Right cardiac atrium (tissue), 5 donors: ENCODE measurements at regions not wholly inside any gene's neighbourhood (a gene's known extent, or its start where the extent isn't known, plus 50 kb on each side); places are given as distances from the start of the nearest gene placed in this dataset.

ENCODE experiments used
- ATAC-seq, 2 donors: fragments of 200-7000 bp; cut with Tn5 transposase; one replicate each; pipeline versions ENCODE4 v1.8.0 to v1.9.1; 2020; ENCODE audit warnings: moderate library complexity in 2 of 2, mild to moderate bottlenecking in 1 of 2
- DNase-seq, 3 donors: peaks; one replicate each; pipeline ENCODE4 v3.0.0-alpha.2; 2020
- H3K27ac ChIP-seq: one replicate; pipeline ENCODE4 v1.5.1; 2013; ENCODE audit warnings: mild to moderate bottlenecking, low read length, control low read depth, moderate library complexity
- H3K27me3 ChIP-seq: one replicate; pipeline ENCODE4 v1.6.1; 2013; ENCODE audit not compliant: control insufficient read depth, insufficient read depth
- H3K4me1 ChIP-seq: one replicate; pipeline ENCODE4 v1.6.1; 2013; ENCODE audit warnings: low read length; ENCODE audit not compliant: control insufficient read depth, insufficient read depth
- H3K4me3 ChIP-seq: one replicate; pipeline ENCODE4 v1.5.1; 2013; ENCODE audit warnings: low read length, control low read depth
- H3K9me3 ChIP-seq: one replicate; pipeline ENCODE4 v1.6.1; 2013; ENCODE audit warnings: low read length; ENCODE audit not compliant: control insufficient read depth
- WGBS: extraction: QIAGEN DNeasy Blood & Tissue Kit; methylation state at CpG from one replicate; pipeline ENCODE4 v1.1.7; 2013; 5-methylcytosine and 5-hydroxymethylcytosine counted together
- intact Hi-C, 4 donors: fragments of 100-400 bp; cut with DNase I; formaldehyde crosslinking; loops; one replicate each; pipeline versions ENCODE4 v1.11.0 to v1.14.0; 2022 to 2023
- donor health status: healthy with polysubstance abuse.
- donor health status: DM: no; HTN: yes; CAD: no.
- donor health status: DM: no; HTN: no; CAD: no.
- donor health status: DM: no; HTN: yes; CAD: no; lungs with severe emphysema.
- donor health status: DM: yes; HTN: yes; CAD: no.

DNA sequence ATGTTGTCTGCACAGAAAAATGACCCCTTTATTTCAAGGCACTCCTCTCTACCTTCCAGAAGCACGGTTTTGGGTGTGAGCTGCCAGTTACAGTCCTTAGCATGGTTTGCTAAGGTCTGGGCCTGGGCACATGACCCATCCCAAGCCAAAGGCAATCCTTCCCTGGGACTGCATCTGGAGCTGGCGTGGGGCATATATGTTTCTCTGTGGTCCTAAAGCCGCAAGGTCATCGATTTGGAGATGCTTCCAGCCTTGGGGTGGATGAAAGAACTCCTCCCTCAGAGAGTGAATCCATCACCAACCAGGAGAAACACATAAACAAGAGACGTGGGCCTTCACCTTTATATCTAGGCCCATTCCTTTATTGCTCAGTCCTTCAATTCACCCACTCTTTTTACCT, 50.1 kb upstream of the IGFBP3 start:
- intact Hi-C loops: no loop called here
- H3K27me3 ChIP-seq: no peaks in the 10 kb centered on the region
- ATAC-seq: no peak
- H3K9me3 ChIP-seq: no peaks in the 10 kb centered on the region
- H3K4me3 ChIP-seq: no peak overlapping the region
- no peak for DNase-seq
- H3K27ac ChIP-seq: no peak overlapping the region
- H3K4me1 ChIP-seq: no peaks in the 10 kb centered on the region
- 95% methylated on average over 5 of the region's 5 CpGs for WGBS
